Heart left ventricle (tissue), 13 donors: ENCODE measurements at regions not wholly inside any gene's neighbourhood (a gene's known extent, or its start where the extent isn't known, plus 50 kb on each side); places are given as distances from the start of the nearest gene placed in this dataset.
"Not testable (repeated sequence)": the region's sequence is repeated elsewhere in the genome, so short reads cannot be mapped to it uniquely, and the experiment has no call there.

Source experiments
- CTCF ChIP-seq, 12 donors: fragments of 200-600 bp; sonication (generic) in 4 of 12; IDR thresholded peaks; one replicate each; pipeline versions ENCODE4 v1.5.0 to v1.8.0; 2018 to 2022; ENCODE audit warnings: antibody characterized with exemption in 12 of 12, mild to moderate bottlenecking in 5 of 12
- POLR2A ChIP-seq, 2 donors: fragments of 450-650 bp; IDR thresholded peaks; one replicate each; pipeline ENCODE4 v1.6.1; 2017; ENCODE audit warnings: antibody characterized with exemption in 2 of 2, mild to moderate bottlenecking in 2 of 2, moderate library complexity in 2 of 2
- donor health status: ischemic (EF 13 %, LVEDD 7.1; RV severe dilation, severe dysfunction).
- donor health status: DM: no; HTN: yes; CAD: no.
- donor health status: DM: no; HTN: no; CAD: no.
- donor health status: ischemic (EF 25% LVEDD 6.9; RV normal size, moderate dysfunction).
- donor health status: ischemic (EF 25% LVEDD 5.7; RV mildly dilated, moderate dysfunction).
- donor health status: ischemic (EF 35%, LVEDD 5.7; RV mildly dilated, moderate dysfunction).
- donor health status: nonischemic (EF 11% LVEDD 7.7; RV severe dilation, severe dysfunction).
- donor health status: DM: yes; HTN: yes; CAD: no.
- donor health status: PGD.
- donor health status: ischemic (EF 29% LVEDD 5.4; RV normal size, mild dysfunction).
- donor health status: nonischemic (EF 23%, LVEDD 6.1; RV moderate dilation, normal function).

GRCh38 chrY:11102987-11103386, 1575.3 kb downstream of the TSPY10 start:
- not testable (repeated sequence) for TF ChIP-seq POLR2A, CTCF (IDR thresholded peaks at IDR 0.05)
